HG02938 (cell line): ENCODE measurements at regions not wholly inside any gene's neighbourhood (a gene's known extent, or its start where the extent isn't known, plus 50 kb on each side); places are given as distances from the start of the nearest gene placed in this dataset.

ENCODE experiments used
- ATAC-seq: cut with Tn5 transposase; IDR thresholded peaks from one replicate; pipeline ENCODE4 v1.9.1; 2021; ENCODE audit warnings: mild to moderate bottlenecking, moderate library complexity; ENCODE audit not compliant: unreplicated experiment

GRCh38 chr2:61722800-61723199 is 131.1 kb downstream of the FAM161A start:
- no peak for ATAC-seq

- no peak for ATAC-seq
Observed at GRCh38 chr2:61722318-61722717, 131.5 kb downstream of the FAM161A start.

- ATAC-seq = no peak
Observed at GRCh38 chr2:61721382-61721781, 132.5 kb downstream of the FAM161A start.

GRCh38 chr2:61720911-61721310 is 132.9 kb downstream of the FAM161A start:
- no peak for ATAC-seq

GRCh38 chr2:61718965-61719364 is 134.9 kb downstream of the FAM161A start:
- no peak for ATAC-seq

GRCh38 chr2:61715506-61715905 is 138.4 kb downstream of the FAM161A start:
- ATAC-seq = no peak

GRCh38 chr2:61714210-61714609 is 139.7 kb downstream of the FAM161A start:
- ATAC-seq = no peak

GRCh38 chr2:61713457-61713856 is 140.4 kb downstream of the FAM161A start:
- no peak for ATAC-seq

GRCh38 chr2:61712060-61712459 is 141.8 kb downstream of the FAM161A start:
- no peak for ATAC-seq

- no peak for ATAC-seq
Observed at GRCh38 chr2:61710711-61711110, 143.1 kb downstream of the FAM161A start.

GRCh38 chr2:61707984-61708852 is 145.6 kb downstream of the FAM161A start:
- peak; percentile 98 for ATAC-seq

- no peak for ATAC-seq
Observed at GRCh38 chr2:61705625-61706024, 148.2 kb downstream of the FAM161A start.

- no peak for ATAC-seq
Observed at GRCh38 chr2:61704364-61704763, 149.5 kb downstream of the FAM161A start.

GRCh38 chr2:61702088-61702467 is 151.8 kb downstream of the FAM161A start:
- no peak for ATAC-seq

- no peak for ATAC-seq
Observed at GRCh38 chr2:61700464-61700863, 153.4 kb downstream of the FAM161A start.

- ATAC-seq = peak; percentile 92
Observed at GRCh38 chr2:61694312-61695274, 156.4 kb upstream of the XPO1 start.

GRCh38 chr2:61693744-61694143 is 155.6 kb upstream of the XPO1 start:
- ATAC-seq = no peak

GRCh38 chr2:61690078-61690596 is 152.0 kb upstream of the XPO1 start:
- ATAC-seq = no peak

- ATAC-seq = no peak
Observed at GRCh38 chr2:61689568-61689967, 151.4 kb upstream of the XPO1 start.

- ATAC-seq = no peak
Observed at GRCh38 chr2:61688369-61689334, 150.5 kb upstream of the XPO1 start.
